ENCODE measurements at regions not wholly inside any gene's neighbourhood (a gene's known extent, or its start where the extent isn't known, plus 50 kb on each side); places are given as distances from the start of the nearest gene placed in this dataset.

GRCh38 chr3:187987924-187988323, 166.0 kb upstream of the LPP start:
- no peak for TF ChIP-seq ZNF274 (IDR thresholded peaks at IDR 0.05; ENCODE audit: low read depth, low read length)
- TF ChIP-seq YY1 (IDR thresholded peaks at IDR 0.05; ENCODE audit: insufficient read depth, insufficient read length) = no peak
- TF ChIP-seq SUZ12 (IDR thresholded peaks at IDR 0.05; ENCODE audit: extremely low read depth, insufficient read depth, insufficient read length) = no peak
